Gastrocnemius medialis (tissue), 4 donors: ENCODE measurements at regions not wholly inside any gene's neighbourhood (a gene's known extent, or its start where the extent isn't known, plus 50 kb on each side); places are given as distances from the start of the nearest gene placed in this dataset.
"Not testable (repeated sequence)": the region's sequence is repeated elsewhere in the genome, so short reads cannot be mapped to it uniquely, and the experiment has no call there.

Experiments
- CTCF ChIP-seq, 5 experiments: fragments of 450-650 bp in 3 of 5; fragments of 200-600 bp in 2 of 5; sonication (generic) in 2 of 5; IDR thresholded peaks in 4 of 5; conservative IDR thresholded peaks in 1 of 5; 1 replicate in 4 of 5; 2 replicates in 1 of 5; pipeline ENCODE4 v1.5.1; 2016 to 2019; ENCODE audit warnings: antibody characterized with exemption in 5 of 5, mild to moderate bottlenecking in 3 of 5, moderate library complexity in 3 of 5
- POLR2A ChIP-seq, 2 donors: fragments of 450-650 bp; IDR thresholded peaks; one replicate each; pipeline ENCODE4 v1.6.1; 2017; ENCODE audit warnings: antibody characterized with exemption in 2 of 2, mild to moderate bottlenecking in 2 of 2, moderate library complexity in 2 of 2

GRCh38 chr13:38221120-38221519 is 128.5 kb upstream of the UFM1 start:
- not testable (repeated sequence) for TF ChIP-seq CTCF (IDR thresholded peaks at IDR 0.05 in 4 of 5, conservative IDR thresholded peaks at IDR 0.05 in 1 of 5); POLR2A (IDR thresholded peaks at IDR 0.05)
